ENCODE measurements at regions not wholly inside any gene's neighbourhood (a gene's known extent, or its start where the extent isn't known, plus 50 kb on each side); places are given as distances from the start of the nearest gene placed in this dataset.

DNA sequence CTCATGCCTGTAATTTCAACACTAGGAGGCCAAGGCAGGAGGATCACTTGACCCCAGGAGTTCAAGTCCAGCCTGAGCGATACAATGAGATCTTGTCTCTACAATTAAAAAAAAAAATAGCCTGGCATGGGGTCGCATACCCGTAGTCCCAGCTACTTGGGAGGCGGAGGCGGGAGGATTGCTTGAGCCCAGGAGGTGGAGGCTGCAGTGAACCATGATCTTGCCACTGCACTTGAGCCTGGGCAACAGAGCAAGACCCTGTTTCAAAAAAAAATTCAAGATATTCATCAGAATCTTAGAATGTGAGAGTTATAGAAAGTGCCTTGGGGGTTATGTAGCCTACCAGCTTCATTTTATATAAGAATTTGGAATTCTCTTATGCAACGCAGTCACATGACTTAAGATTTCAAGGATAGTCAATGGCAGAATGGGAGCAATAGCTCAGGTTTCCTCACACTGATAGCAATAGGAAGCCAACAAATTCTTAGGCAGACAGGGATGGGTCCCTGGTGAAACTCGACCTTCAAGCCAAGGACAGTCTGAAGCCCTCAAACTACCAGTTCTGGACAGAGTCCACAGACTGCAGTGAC lies 462.5 kb downstream of the SETD4 start:
- DNase-seq (ENCODE audit: low read depth, low spot score) (no peak), ATAC-seq (no peak)
- POLR2A ChIA-PET = no interaction called here
- Histone ChIP-seq H3K27ac (ENCODE audit: low read length) (no peak overlapping the region), H3K9me3 (ENCODE audit: control insufficient read depth, insufficient read depth, low read depth, low read length) (no peaks in the 10 kb centered on the region), H3K27me3 (ENCODE audit: control insufficient read depth, insufficient read depth, low read length) (peaks cover 7% of the 10 kb centered on the region), H3K4me3 (ENCODE audit: low read depth in 2 of 2, low read length in 2 of 2) (no peak overlapping the region), H3K4me1 (ENCODE audit: control insufficient read depth, insufficient read depth, low read length) (no peaks in the 10 kb centered on the region), H3K36me3 (ENCODE audit: control insufficient read depth, insufficient read depth, low read length) (no peaks in the 10 kb centered on the region)
- no TSS peak for BruUV-seq (replicated peaks)
- intact Hi-C loops (cut with micrococcal nuclease; ENCODE audit: unreplicated experiment) = no loop called here
- in situ Hi-C loops (cut with HindIII; ENCODE audit: low pct_unique_long_range_greater_than_20kb, low sequenced_read_pairs) = no loop called here
- CTCF ChIA-PET = no interaction called here
- TF ChIP-seq POLR2AphosphoS5 (IDR thresholded peaks at IDR 0.05; ENCODE audit: low read depth, low read length) = no peak
- TF ChIP-seq, protein P1, sequence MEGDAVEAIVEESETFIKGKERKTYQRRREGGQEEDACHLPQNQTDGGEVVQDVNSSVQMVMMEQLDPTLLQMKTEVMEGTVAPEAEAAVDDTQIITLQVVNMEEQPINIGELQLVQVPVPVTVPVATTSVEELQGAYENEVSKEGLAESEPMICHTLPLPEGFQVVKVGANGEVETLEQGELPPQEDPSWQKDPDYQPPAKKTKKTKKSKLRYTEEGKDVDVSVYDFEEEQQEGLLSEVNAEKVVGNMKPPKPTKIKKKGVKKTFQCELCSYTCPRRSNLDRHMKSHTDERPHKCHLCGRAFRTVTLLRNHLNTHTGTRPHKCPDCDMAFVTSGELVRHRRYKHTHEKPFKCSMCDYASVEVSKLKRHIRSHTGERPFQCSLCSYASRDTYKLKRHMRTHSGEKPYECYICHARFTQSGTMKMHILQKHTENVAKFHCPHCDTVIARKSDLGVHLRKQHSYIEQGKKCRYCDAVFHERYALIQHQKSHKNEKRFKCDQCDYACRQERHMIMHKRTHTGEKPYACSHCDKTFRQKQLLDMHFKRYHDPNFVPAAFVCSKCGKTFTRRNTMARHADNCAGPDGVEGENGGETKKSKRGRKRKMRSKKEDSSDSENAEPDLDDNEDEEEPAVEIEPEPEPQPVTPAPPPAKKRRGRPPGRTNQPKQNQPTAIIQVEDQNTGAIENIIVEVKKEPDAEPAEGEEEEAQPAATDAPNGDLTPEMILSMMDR (IDR thresholded peaks at IDR 0.05) = no peak
- TF ChIP-seq SIN3A (IDR thresholded peaks at IDR 0.05; ENCODE audit: borderline replicate concordance, insufficient read depth, low read depth, low read length) = no peak
- TF ChIP-seq TCF7L2 (IDR thresholded peaks at IDR 0.05; ENCODE audit: low read depth, low read length) = no peak
- TF ChIP-seq, protein P2, sequence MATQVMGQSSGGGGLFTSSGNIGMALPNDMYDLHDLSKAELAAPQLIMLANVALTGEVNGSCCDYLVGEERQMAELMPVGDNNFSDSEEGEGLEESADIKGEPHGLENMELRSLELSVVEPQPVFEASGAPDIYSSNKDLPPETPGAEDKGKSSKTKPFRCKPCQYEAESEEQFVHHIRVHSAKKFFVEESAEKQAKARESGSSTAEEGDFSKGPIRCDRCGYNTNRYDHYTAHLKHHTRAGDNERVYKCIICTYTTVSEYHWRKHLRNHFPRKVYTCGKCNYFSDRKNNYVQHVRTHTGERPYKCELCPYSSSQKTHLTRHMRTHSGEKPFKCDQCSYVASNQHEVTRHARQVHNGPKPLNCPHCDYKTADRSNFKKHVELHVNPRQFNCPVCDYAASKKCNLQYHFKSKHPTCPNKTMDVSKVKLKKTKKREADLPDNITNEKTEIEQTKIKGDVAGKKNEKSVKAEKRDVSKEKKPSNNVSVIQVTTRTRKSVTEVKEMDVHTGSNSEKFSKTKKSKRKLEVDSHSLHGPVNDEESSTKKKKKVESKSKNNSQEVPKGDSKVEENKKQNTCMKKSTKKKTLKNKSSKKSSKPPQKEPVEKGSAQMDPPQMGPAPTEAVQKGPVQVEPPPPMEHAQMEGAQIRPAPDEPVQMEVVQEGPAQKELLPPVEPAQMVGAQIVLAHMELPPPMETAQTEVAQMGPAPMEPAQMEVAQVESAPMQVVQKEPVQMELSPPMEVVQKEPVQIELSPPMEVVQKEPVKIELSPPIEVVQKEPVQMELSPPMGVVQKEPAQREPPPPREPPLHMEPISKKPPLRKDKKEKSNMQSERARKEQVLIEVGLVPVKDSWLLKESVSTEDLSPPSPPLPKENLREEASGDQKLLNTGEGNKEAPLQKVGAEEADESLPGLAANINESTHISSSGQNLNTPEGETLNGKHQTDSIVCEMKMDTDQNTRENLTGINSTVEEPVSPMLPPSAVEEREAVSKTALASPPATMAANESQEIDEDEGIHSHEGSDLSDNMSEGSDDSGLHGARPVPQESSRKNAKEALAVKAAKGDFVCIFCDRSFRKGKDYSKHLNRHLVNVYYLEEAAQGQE (IDR thresholded peaks at IDR 0.05; ENCODE audit: insufficient read depth in 1 of 2, low read depth in 2 of 2, low read length in 1 of 2) = no peak

DNA sequence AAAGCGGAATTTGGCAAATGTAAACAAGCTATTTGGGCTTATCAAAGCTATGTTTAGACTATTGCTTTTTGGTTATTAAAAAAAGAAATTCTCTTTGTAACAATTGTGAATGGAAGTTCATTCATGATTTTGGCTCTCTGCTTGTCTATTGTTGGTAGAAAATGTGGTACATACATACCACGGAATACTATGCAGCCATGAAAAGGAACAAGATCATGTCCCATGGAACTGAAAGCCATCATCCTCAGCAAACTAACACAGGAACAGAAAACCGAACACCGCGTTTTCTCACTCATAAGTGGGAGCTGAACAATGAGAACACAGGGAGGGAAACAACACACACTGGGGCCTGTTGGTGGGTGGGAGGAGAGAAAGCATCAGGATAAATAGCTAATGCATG lies 465.4 kb downstream of the SETD4 start:
- BruUV-seq (replicated peaks) = no TSS peak
- no peak overlapping the region for H3K4me3 ChIP-seq (ENCODE audit: low read depth in 2 of 2, low read length in 2 of 2)
- POLR2A ChIA-PET = no interaction called here
- no peaks in the 10 kb centered on the region for H3K9me3 ChIP-seq (ENCODE audit: control insufficient read depth, insufficient read depth, low read depth, low read length)
- in situ Hi-C loops (cut with HindIII; ENCODE audit: low pct_unique_long_range_greater_than_20kb, low sequenced_read_pairs) (no loop called here), intact Hi-C loops (cut with micrococcal nuclease; ENCODE audit: unreplicated experiment) (no loop called here)
- H3K27ac ChIP-seq (ENCODE audit: low read length) = no peak overlapping the region
- CTCF ChIA-PET = no interaction called here
- ATAC-seq (no peak), DNase-seq (ENCODE audit: low read depth, low spot score) (no peak)
- TF ChIP-seq, protein P1 (IDR thresholded peaks at IDR 0.05) = no peak
- TF ChIP-seq TCF7L2 (IDR thresholded peaks at IDR 0.05; ENCODE audit: low read depth, low read length) (no peak), SIN3A (IDR thresholded peaks at IDR 0.05; ENCODE audit: borderline replicate concordance, insufficient read depth, low read depth, low read length) (no peak), POLR2AphosphoS5 (IDR thresholded peaks at IDR 0.05; ENCODE audit: low read depth, low read length) (no peak)
- TF ChIP-seq, protein P2 (IDR thresholded peaks at IDR 0.05; ENCODE audit: insufficient read depth in 1 of 2, low read depth in 2 of 2, low read length in 1 of 2) = no peak
- no peaks in the 10 kb centered on the region for H3K27me3 ChIP-seq (ENCODE audit: control insufficient read depth, insufficient read depth, low read length)
- H3K4me1 ChIP-seq (ENCODE audit: control insufficient read depth, insufficient read depth, low read length) = no peaks in the 10 kb centered on the region
- H3K36me3 ChIP-seq (ENCODE audit: control insufficient read depth, insufficient read depth, low read length) = no peaks in the 10 kb centered on the region
